C4-2B (cell line): ENCODE measurements at regions not wholly inside any gene's neighbourhood (a gene's known extent, or its start where the extent isn't known, plus 50 kb on each side); places are given as distances from the start of the nearest gene placed in this dataset.

Source experiments
- CTCF ChIP-seq: fragments of 450-650 bp; conservative IDR thresholded peaks from 2 replicates; pipeline ENCODE4 v1.5.1; 2017; ENCODE audit warnings: mild to moderate bottlenecking
- ZFX ChIP-seq: fragments of 450-650 bp; IDR thresholded peaks from 2 replicates; pipeline ENCODE4 v1.6.1; 2017

DNA sequence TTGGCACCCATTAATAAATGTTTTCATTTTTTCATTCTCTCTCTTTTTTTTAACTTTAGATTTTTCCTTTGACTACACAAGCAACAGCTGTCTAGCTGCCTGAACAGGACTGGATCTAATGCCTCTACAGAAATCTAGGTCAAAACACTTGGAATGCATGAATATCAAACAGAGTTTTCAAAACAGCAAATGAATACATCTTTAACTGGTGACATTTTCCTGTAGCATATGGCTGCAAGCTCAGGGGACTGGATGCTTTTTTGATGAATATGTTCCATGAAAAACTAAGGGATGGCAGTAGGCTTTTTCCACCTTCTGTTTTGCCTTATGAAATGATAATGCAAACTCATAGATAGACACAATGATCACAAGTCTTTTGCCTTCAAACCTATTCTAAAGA is 661.7 kb downstream of the MCTP2 start:
- TF ChIP-seq CTCF (no peak), ZFX (no peak)
